CD4-positive, alpha-beta T cell treated with Interleukin-17A for 4 hours (primary cell): ENCODE measurements at regions not wholly inside any gene's neighbourhood (a gene's known extent, or its start where the extent isn't known, plus 50 kb on each side); places are given as distances from the start of the nearest gene placed in this dataset.
"Not testable (repeated sequence)": the region's sequence is repeated elsewhere in the genome, so short reads cannot be mapped to it uniquely, and the experiment has no call there.

Source experiments
- DNase-seq: peaks from one replicate; pipeline ENCODE4 v3.0.0-alpha.2; 2020; ENCODE audit warnings: mixed read lengths

DNA sequence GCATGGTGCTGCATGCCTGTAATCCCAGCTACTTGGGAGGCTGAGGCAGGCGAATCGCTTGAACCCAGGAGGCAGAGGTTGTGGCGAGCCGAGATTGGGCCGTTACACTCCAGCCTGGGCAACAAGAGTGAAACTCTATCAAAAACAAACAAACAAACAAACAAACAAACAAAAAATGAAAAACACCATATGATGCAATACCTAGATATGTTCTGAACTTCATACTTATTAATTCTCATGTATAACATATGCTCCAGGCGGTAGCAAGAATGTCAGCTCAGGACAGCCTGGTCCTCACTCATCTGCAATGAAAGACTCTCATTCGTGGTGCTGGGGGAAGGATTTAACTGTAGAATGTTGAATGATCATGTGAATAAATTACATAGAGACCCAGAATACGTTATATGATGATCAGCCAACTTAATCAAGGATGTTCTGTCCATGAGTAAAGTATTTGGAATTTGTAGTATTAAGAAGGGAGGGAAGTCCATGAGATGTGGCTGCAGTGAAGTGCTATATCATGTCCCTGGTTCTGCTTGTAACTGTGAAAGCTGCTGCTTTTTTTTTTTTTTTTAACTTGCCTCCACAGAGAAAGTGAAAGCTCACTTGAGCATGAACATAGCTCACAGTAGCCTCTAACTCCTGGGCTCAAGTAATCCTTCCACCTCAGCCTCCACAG is 206.8 kb downstream of the UQCRFS1 start:
- no peak for DNase-seq

DNA sequence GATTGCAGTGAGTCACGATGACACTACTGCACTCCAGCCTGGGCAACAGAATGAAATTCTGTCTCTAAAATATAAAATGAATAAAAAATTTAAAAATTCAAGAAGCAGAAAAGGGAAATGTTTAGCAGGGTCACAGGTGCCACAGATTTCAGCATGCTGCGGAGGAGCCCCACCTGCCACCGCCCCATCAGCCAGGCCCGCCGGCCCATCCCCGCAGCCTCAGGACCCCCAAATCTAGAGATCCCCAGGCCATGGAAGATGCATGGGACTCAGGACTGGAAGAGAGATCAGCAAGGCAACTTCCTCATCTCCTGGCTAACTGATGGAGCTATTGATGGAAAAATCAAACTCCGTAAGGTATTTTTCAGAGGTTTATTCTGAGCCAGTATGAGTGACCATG is 208.2 kb downstream of the UQCRFS1 start:
- no peak for DNase-seq

DNA sequence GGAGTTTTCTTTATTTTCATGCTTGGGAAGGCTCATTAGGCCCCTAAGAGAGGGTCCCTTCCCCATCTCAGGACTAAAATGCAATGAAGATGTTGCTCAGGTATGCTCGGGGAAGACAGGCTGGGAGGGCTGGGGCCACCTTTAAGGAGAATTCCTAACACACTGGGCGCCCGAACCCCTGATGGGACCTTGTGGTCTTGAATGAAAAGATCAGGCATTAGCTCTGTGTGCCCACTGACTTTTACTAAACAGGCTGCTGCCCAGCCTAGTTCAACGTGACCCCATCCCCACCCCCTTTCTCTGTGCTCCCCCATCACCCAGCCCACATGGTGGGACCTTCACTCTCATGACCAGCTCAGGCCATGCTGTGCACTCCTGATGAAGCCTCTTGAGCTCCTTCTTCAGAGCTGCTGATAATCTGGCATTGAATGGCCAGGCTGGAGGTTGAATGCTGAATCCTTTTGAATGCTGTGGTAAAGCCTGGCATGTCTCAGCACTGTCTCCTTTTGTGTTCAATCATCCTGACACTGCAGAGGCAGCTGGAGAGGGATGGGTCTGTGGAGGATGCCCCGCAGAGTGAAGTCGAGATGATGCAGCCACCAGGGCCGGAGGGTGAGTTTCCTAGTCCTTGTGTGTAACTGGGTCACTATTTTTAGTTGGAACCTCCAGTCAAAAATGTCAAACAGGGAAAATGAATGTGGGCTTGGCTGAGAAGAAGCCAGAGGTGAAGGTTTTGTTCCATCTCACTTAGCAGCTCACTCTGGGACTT is 209.1 kb downstream of the UQCRFS1 start:
- DNase-seq, result no peak

DNA sequence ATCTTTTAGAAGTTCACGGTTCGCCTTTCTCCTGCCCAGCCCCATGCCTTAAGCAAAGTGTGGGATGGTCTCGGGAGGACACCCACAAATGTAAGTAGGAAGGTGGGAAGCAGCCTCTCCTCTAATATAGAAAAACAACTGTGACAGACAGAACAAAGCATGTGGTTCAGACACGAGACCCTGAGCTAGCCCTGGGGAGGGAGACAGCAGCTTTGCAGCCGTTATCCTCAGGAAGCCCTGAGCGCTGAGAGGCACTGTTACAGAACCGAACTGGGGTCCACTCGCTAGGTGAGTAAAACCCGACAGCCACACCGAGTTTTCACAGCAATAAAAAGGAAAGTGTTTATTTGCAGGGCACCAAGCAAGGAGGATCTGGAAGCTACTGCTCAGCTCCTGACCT is 210.6 kb downstream of the UQCRFS1 start:
- DNase-seq, result no peak

DNA sequence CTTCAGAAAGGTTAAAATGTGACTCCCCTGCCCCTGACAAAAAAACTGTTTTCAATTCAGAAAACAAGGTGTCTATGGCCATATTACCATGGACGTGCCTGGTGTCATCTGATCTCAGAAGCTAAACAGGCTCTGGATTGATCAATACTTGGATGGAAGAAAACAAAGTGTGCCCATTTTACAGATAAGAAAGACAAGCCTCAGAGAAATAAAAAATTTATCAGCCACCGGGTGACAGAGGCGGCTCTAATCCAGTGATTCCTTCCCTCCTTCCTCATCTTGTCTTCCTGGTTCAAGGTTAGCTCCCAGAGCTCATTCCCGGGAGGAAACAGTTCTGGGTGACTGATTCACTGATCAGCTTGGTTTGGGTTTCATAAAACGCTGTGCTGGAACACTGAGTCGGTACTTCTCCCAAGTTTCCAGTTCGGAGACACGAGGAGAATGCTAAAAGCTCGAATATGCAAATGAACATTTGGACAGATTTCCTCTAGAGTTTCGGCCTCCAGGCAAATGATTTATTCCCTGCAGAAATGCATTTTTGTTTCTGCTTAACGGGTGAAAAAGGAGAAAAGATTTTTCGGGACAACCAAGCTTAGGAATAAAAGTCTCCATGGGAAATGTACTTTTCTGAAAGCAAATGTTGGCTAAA is 211.2 kb downstream of the UQCRFS1 start:
- DNase-seq, result no peak

DNA sequence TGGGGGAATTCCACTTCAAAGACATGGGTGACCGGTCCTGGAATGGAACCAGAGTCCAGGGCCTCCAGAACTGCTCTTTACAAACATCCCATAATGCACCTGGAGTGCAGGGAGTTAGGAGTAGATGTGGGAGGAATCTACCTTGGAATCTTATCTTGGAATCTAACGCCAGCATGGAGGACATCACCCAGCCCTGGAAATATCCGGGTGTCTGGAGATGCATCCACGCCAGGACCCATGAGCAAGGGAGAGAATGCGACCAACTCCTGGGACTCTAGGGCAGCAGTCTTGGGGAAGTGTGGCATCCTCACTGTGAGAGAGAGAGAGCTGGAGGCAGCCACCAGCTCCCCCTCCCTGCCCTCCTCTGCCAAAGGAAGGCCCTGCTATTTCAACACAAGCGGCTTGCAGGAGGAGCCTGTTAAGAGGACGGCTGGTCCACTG is 211.8 kb downstream of the UQCRFS1 start:
- DNase-seq, result no peak

DNA sequence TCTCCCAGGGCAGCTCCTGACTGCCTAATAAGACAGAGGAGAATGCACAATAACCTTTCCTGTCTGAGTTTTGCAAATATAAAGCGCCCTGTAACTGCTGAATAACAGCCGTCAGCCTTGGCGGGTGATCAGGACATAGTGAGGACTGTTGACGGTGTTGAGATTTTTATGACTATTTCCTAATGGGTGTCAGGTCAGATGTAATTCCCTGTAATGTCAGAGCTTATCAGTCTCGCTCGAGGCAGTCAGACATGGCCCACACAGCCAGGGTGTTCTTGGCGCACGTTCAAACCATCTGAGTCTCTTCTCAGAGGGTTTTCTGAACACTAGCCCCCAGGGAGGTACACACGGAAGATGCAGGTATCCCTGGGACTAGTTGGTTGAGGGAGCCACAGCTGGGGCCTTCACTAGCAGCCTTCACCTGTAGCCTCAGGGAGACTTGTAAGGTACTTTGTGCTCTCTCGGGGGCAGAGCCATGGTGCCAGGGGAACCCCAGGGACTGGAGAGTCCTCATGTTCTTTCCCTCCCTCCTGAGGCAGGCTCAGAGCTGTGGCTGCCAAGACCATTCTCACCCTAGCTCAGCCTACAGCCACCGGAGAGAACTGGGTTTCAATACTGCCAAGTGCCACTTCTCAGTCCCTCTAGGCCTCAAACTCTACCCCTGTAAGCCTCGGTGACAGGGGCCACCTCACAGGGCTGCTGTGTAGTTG is 213.1 kb downstream of the UQCRFS1 start:
- DNase-seq, result no peak

DNA sequence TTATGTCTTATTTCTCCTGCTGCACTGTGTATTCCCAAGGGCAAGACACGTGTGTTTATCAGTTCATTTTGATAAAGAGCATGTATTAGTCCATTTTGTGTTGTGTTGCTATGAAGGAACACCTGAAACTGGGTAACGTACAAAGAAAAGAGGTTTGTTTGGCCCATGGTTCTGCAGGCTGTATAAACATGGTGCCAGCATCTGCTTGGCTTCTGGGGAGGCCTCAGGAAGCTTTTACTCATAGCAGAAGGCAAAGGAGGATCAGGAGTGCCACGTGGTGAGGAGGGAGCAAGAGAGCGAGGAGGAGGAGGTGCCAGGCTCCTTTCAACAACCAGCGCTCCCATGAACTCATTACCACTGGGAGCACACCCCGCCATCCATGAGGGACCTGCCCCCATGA is 214.0 kb downstream of the UQCRFS1 start:
- no peak for DNase-seq

DNA sequence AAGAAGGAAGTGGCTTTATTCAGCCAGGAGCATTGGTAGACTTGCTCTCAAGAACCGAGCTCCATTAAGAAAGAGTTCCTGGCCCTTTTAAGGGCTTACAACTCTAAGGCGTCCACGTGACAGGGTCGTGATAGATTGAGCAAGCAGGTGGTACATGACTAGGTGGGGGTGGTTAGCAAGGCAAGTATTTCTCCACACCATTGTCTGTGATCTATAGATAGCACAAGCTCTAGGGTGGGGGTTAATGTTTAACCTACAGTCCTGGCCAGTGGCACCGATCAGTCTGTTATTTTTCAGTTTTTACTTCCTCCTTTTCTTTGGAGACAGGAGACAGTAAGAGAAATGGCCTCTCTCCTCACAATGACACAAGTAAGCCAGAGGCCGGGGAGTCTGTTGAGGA is 215.1 kb downstream of the UQCRFS1 start:
- not testable (repeated sequence) for DNase-seq

DNA sequence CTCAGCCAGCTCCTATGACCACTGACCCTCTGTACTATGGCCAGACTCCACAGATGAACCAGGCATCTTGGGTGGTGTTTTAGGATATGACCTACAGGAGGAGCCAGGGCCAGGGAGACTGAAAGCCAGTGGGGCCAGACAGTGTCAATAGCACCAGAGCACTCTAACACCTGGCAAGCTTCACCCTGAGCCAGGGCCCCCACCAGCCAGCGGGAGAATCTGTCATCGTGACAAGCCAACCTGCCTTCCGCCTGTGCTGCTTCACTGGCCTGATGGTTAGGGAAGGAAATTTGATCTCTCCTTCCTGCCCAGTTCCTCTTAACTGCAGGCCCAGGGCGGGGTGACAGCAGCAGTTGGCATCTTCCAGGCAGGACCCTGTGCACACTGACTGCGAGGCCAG is 222.4 kb downstream of the UQCRFS1 start:
- no peak for DNase-seq

DNA sequence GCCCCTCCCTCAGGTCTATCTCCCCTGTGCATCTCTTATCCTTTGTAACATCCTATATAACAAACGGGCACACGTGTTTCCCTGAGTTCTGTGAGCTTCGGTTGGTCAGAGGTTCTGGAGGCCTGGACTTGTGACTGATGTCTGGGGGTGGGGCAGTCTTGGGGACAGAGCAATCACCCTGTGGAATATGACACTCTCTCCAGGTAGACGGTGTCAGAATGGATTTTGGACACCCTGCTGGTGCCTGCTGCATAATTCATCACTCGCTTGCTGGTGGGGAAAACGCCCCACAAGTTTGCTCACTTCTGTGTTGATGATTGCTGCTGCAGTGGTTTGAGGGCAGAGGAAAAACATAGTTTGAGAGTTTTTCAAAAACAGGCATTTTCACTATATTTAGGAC is 223.2 kb downstream of the UQCRFS1 start:
- DNase-seq, result no peak

DNA sequence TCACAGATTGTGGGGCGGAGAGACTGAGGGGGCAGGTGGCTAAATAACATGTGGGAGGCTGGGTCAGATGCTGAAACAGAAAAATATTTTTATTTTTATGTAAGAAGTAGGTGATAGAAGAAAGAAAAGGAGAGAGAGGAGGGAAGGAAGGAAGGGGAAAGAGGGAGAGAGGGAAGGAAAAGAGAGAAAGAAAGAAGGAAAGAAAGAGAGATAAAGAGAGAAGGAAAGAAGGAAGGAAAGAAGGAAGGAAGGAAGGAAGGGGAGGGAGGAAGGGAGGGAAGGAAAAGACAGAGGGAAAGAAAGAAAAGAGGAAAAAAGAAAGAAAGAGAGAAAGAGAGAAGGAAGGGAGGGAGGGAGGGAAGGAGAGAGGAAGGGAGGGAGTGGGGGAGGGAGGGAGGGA is 224.9 kb downstream of the UQCRFS1 start:
- DNase-seq, result no peak

DNA sequence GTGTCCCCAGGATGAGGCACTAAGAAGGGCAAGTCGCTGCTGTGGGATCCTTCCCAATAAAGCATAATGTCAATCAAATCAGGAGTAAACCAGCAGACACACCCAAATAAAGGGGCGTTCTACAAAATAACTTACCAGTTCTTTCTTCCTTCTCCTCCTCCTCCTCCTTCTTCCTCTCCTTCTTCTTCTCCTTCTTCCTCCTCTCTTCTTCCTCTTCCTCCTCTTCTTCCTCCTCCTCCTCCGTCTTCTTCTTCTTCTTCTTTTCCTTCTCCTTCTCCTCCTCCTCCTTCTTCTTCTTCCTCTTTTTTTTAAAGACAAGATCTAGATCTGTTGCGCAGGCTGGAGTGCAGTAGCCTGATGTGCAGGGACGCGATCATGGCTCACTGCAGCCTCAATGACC is 225.8 kb downstream of the UQCRFS1 start:
- DNase-seq, result no peak

DNA sequence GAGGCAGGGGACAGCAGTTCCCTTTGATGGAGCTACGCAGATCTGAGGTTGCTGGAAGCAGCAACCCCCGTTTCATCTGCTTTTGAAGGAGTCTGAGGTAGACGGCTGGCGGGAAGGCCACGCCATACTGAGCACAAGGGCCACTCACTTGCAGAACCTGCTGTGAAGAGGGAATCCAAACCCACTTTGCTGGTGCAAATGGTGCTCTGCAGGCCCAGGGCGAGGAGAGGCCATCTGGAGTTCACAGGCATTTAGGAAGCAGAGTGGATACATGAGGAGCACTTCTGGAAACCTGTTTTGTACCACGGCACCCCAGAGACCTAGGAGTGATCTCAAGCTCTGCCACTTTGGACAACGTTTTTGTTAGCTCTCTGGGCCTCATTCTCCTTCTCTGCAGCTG is 227.8 kb downstream of the UQCRFS1 start:
- DNase-seq, result no peak

DNA sequence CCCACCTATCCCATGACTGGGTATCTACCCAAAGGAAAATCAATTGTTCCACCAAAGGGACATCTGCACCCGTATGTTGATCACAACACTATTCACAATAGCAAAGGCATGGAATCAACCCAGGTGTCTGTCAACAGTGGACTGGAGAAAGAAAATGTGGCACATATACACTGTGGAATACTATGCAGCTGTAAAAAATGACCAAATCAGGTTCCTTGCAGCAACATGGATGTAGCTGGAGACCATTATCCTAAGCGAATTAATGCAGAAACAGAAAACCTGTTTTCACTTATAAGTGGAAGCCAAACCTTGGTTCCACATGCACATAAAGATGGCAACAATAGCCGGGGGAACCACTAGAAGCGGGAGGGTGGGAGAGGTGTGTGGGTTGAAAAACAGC is 228.6 kb downstream of the UQCRFS1 start:
- no peak for DNase-seq

DNA sequence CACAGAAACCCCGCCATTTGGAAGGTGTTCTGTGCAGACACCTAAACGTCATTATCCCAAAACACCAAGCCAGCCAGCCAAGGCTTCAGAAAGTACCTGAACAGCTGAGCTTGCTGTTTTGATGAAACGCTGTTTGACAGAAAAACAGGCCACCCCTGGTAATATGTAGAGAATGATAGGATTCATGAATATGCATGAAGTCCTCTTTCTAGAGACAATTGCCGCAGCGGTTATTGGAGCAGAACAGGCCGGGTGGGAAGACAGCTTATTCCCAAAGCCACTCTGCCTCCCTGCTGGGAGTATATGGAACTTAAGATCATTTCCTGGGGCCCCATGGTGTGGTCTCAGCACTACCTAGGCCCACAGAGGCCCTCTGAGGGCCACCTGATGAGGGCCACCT is 229.5 kb downstream of the UQCRFS1 start:
- no peak for DNase-seq

DNA sequence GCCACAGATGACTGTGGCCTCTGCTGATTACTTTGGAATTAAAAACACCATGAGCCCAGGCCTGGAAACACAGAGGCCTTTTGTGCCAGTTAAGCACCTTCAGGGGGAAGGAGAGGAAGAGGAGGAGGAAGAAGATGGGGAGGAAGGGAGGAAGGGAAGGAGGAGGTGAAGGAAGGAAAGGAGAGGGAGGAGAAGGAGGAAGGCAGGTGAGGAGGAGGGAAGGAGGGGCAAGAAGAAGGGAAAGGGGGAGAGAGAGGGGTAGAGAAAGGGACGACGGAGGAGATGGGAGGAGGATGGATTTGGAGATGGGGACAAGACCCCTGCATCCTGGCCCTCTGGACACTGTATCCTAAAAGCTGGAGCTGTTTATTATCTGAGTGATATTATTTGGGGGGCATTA is 231.0 kb downstream of the UQCRFS1 start:
- no peak for DNase-seq

DNA sequence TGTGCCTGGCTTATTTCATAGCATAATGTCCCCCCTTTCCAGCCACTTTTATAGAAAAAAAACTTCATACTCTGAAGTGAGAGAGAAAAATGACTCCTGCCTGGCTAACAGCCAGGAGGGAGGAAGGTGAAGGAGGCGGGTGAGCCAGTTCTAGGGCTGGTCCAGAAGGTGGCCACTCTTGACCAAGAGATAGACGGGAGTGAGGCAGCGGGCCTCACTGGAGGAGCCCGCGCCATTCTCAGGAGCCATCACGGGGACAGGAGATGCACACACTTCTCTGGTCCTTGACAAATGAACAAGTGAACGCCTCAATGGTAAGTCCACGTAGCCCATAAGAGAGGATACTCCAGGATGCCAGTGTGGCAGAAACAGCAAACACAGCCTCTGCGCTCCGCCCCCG is 231.4 kb downstream of the UQCRFS1 start:
- no peak for DNase-seq

DNA sequence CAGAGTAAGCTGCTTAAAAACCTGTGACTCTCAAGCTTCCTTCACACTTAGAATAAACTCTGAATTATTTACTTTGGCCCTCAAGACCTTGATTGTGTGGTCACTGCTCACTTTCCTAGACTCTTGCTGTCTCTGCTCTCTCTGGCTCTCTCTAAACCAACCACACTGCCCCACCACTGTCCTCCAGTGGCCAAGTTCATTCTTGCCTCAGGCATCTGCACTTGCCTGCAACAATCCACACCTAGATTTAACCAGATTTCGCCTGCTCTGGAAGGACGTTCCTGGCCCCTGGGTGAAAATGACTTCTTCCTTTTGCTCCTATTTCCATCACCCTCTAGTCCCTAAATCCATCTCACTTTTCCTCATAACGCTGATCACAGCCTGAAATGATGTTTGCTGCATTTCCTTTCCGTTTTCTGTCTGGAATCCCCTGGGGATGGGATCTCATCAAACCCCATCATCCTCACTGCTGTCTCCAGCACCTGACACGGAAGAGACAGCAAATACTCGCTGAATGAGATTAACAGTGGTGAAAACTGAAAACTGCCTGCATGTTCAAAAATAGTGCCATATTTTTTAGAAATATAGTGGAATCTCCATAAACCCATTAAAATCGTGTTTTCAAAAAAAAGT is 232.6 kb downstream of the UQCRFS1 start:
- DNase-seq, result no peak

DNA sequence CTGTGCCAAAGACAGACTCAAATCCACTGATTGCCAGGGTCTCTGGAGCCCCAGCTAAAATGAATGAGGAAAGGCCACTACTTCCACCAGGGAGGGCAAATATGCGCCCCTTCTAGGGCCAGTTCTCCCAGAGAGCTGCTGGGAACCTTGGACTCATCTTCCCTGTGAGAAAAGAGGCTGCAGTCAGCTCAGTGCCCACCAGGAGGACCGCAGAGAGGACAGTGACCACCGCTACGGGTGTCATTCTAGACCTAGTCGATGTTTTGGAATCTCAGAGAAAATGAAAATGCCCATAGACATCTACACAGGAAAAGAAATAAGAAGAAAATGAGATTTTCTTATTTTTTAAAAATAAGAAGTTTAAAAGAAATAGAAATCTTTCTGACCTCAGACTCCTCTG is 235.1 kb downstream of the UQCRFS1 start:
- no peak for DNase-seq

DNA sequence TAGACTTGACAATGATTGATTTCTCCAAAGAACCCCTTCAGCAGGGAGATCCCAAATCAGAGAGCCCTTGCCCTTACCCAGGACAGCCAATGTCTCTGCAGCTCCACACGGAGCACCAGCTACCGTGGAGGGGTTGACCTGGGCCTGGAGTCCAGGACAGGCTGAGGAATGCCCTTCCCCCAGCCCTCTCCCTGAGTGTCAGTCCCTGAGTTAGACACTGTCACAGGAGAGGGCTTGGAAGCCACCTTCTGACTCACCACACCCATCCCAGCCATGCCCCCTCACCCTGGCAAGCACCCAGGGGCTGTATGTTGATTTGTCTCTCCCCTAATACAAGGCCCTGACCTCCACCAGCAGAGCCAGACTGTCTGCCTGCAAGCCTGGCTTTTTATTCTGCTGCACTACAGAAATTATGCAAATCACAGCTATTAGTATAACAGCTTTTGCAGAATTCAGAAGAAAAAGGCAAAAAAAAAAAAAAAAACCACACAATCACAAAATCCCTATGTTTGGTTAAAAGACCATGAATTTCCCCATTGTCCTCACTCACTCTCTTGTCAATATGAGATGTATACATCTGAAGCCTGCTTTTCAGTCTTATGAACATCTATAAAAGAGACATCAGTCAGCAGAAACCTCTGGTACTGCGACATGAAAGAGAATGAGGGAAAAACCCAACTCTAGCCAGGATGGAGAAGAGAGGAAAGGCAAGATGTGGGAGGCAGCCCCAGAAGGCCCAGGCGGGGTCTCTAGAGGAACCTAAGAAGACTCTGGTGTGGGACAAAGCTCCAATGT is 240.7 kb downstream of the UQCRFS1 start:
- DNase-seq, result no peak

DNA sequence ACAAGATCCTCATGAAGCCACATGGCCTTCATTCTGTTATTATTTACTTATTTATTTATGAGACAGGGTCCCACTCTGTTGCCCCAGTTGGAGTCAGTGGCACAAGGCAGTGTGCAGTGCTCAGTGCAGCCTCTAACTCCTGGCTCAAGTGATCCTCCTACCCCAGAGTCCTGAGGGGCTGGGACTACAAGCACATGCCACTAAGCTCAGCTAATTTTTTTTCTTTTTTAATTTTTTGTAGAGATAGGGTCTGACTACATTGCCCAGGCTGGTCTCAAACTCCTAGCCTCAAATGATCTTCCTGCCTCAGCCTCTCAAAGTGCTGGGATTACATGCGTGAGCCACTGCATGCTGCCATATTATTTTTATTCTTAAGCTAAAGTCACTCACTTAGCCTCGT is 241.4 kb downstream of the UQCRFS1 start:
- DNase-seq, result no peak
